Kidney capillary endothelial cell (primary cell): ENCODE measurements at regions not wholly inside any gene's neighbourhood (a gene's known extent, or its start where the extent isn't known, plus 50 kb on each side); places are given as distances from the start of the nearest gene placed in this dataset.
A peak's percentile ranks its signal among the peaks of the same experiment; 100 is the strongest.

Experiments
- DNase-seq: peaks from one replicate; pipeline ENCODE4 v3.0.0-alpha.2; 2018; ENCODE audit warnings: low spot score

DNA sequence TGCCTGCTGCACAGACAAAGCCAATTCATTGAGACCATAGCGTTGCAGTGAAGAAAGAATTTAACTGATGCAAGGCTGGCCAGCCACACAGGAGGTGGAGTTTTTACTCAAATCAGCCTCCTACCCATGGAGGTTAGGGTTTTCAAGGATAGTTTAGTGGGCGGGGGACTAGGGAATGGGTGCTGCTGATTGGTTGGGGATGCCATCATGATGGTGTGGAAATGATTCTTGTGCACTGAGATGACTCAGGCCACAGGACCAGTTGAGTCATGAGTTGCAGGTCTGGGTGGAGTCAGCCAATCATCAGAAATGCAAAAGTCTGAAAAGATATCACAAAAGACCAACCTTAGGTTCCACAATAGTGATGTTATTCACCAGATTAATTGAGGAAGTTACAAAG lies 359.6 kb downstream of the FOXO1 start:
- no peak for DNase-seq

DNA sequence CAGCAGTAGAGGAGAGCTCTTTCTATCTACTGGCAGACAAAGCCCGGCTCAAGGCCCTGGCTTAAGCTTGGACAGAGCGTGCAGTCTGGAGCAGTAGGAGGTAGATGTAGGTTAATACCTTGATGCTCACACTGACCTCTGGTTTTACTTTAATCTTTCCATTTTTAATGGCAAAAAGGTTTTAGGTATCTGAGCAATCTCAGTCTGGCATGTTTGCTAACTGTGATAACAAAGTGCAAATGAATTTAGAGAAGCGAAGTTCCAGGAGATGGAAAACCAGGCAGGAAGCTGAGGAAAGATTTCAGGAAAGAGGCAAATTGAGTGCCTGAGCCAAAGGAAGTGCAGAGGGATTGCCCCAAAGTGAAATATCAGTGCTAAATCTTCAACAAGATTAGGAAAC lies 356.6 kb downstream of the FOXO1 start:
- no peak for DNase-seq

DNA sequence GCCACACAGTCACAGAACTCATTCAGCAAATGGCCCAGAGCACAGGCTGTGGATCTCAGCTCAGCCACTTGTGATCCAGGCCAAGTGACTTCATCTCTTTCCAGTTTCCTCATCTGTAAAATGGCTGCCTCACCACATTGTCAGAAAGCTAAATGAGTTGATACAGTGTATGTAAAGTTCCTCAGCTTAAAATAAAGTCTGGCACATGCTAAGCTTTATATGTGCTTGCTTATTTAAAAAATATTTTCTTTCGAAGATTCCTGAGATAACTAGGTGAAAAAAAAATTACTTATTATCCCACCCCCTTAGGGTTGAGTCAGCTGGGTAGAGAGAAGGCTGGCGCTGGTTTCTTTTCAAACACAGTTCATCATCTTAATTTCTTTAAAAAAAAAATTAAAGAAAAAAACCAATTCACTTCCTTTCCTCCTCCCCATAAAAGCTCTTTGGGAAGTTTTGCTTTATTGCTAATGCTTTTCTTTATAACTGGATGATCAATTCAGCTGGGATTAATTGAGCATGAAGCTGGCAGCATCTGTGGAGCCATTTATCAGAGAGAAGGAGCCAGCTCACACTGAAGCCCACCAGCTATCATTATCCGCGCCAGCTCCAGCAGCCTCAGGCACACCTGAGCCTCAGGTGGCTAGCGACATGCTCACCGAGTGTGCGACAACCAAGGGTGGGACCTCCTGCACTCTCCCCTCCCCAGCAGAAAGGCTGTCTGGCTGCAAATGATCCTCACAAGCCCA lies 354.9 kb downstream of the FOXO1 start:
- DNase-seq: no peak

DNA sequence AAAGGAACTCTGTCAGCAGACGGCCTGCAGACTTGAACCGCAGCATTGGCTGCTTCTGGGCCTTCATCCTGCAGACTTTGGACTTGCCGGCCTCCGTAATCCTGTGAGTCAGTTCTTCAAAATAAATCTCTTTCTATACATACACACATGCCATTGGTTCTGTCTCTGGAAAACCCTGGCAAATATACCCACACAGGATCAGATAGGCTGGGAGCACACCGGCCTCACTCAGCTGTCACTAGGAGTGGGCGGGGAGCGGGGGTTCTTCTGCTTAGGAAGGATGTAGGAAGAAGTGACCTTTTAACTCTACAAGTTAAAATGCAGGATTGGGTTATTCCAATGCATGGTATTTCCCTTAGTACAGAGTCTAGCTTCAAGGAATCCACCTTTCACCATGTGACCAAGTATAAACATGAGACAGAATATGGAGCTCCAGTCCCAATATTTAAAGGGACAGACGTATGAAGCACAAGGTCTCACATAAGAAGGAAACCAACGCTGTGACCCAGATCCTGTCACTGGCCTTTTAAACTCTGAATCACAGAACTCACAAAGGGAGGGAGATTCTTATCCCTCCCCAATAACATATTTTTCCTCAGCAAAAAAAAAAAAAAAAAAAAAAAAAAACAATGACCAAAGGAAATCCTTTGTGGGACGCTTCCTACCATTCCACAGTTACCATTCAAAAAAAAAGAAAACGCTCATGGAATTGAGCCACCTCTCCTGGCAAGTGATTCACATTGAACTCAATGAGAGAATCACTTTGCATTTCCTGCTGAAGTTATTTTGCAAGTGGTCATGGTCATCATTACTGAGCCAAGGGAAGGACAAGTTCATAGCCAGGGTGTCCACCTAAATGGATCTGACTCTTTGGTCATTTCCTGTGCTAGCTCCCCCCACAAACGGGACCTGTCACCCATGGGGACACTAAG lies 352.9 kb downstream of the FOXO1 start:
- peak; percentile 97 for DNase-seq

DNA sequence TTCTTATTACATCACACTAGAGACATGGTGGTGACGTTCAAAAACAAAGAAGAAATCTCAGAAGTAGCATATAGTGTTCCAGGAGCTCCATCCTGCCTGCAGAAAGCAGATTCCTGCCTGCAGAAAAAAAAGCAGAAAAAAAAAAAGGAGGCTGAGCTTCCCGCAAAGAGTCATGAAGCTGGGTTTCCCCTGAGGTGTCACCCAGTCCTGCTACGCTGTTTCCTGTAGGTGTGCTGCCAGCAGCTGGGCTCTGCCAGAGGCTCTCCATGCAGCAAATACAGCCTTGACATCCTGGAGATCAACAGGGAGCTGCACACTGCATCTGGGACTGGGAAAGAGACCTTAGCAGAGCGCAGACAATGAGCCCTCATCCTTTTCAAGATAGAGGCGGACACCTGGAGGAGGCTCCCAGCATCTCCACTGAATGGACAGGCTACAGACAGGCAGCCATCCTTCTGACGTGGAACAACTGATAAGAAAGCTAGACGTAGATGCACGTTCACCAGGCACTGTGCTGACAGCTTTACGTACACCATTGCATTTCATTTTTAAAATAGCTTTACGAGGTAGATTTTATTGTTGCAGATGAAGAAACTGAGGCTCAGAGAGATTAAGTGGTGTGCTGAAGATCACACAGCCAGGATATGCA lies 350.9 kb downstream of the FOXO1 start:
- DNase-seq: peak; percentile 42

DNA sequence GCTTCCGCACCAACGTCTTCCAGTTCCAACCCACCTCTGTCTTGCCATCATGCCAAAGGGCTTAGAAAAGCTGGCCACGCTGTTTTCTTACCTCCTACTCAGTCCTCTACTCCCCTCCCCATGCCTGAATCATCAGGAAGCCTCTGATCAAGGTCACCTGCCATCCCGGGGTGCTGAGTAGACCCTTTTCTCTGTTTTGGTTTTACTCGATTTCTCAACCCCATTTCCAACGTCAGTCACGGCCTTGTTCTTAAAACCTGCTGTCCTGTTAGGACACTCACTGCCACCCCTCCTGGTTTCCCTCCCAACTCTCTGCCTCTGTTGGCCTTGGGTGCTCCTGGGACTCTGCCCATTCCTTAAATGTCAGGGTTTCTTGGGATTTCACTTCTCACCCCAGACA lies 350.1 kb downstream of the FOXO1 start:
- DNase-seq: no peak

DNA sequence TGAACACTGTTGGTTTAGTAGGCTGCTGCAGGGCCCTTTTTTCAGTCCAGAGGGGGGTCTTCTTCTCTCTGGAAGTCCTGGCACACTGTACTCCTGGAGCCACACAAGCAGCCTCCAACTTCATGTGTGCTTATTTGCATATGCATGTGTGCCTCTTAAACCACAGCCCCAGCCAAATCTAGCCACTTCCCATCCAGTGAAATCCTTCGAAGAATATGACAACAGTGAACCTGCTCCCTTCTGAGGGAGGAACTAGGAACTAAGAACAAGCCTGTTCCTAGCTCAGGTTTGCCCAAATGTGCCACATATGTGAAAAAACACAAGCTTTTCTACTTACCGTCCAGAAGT lies 348.5 kb downstream of the FOXO1 start:
- DNase-seq: no peak

DNA sequence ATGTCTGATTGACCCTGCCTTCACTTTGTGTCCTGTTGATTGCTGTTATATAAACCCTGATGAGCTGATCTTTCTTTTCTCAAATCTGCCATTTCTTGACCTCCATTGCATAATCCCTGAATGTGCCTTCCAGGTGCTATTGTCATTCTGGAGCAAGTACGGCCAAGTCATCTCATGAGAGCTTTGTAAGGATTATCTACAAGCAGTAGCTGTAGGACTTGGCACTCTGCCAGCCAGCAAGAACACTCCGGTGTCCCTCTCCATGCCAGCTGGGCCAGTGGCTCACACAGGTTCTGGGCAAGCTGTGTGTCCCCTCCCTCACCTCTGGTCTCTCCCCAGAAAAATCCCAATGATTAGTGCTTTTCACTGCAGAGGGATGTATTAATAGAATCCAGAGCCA lies 348.1 kb downstream of the FOXO1 start:
- no peak for DNase-seq

DNA sequence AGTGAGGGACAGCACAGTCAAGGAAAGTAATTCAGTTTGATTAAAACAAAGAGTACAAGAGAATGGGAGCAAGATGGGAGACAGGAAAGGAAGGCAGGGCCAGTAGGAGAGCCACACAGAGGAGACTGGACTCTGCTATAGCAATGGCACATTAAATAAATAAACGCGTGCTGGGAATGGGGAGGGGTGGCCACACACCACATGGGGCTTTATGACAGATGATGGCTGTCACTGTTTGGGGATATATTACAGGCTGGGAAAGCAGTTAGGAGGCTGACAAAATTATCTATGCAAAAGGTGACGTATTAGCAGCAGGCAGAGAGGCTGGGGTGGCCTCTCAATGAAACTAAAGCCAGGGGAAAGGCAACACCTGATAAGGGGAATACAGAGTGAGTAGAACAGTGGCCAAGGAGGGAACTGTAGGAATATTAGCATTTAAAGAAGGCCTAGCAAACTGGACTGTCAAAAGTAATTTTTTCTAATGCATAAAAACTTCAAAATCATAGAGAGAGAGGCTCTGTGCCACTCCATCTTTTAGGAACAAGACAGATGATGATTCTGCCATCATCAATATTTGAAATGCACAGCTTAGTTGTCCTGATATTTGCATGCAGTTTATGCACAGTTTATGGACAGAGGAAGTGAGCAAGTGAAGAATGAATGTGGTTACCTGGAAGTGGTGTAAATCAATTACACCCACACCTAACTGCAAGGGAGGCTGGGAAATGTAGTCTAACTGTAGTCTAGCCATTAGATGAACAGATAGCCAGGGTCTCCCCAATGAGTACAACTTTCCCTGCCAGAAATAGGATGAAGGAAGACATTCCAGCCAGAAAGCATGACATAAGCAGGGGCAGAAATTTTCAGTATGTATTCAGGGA lies 346.5 kb downstream of the FOXO1 start:
- DNase-seq: no peak

DNA sequence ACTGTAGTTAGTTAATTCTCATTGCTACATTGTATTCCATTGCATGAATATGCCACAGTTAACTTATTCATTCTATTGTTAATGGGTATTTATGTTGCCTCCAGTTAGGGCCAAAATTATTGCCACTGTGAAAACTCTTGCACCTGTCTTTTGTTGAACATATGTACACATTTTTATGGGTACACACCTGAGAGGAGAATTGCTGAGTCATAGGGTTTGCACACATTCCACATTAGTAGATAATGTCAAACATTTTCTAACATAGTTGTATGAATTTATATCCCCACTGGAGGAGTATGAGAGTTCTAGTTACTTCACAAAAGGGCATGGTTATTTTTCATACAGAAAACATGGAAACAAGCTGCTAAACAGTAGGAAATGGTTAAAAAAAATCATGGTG lies 338.4 kb downstream of the FOXO1 start:
- DNase-seq: no peak

DNA sequence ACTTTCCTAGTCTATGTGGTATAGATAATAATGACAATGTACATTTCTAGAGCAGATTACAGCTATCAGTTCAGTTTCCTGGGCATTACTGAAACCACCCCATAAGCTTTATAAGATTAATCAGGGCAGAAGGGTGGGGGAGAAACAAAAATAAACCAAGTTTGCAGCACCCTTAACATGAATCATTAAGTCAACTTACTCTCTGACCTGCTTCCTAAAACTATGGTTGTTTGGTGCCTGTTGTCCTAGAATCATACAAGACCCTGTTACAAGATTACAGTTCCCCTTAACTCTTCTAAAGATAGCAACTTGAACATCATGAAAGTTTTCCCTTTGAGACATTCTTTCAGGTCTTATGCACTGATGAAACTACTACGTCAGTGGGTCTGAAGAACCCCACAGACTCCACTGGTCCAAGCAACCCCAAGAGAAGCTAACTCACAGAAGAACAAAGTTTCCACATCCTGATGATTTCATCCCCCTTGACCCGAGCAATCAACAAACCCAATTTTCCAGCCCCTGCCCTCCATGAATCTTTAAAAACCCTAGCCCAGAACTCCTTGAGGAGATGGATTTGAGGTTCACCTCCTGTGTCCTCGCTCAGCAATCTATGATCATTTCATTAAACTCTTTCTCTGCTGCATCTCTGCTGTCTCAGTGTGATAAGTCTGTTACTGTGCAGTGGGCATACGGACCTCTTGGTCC lies 336.5 kb downstream of the FOXO1 start:
- no peak for DNase-seq

DNA sequence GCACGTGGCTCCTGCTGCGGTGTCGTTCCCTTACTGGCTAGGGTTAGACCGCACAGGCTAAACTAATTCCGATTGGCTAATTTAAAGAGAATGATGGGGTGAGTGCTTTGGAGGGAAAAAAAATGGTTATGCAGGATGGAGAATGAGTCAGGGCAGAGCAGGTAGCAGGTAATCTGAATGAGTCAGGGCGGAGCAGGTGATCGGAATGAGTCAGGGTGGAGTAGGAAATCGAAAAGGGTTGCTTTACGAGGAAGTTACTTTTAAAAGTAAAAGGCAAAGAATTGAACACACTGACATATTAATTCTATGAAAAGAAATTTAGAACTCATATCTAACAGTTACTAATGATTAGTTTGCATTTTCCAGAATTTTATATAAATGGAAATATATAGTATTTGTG lies 335.5 kb downstream of the FOXO1 start:
- no peak for DNase-seq

DNA sequence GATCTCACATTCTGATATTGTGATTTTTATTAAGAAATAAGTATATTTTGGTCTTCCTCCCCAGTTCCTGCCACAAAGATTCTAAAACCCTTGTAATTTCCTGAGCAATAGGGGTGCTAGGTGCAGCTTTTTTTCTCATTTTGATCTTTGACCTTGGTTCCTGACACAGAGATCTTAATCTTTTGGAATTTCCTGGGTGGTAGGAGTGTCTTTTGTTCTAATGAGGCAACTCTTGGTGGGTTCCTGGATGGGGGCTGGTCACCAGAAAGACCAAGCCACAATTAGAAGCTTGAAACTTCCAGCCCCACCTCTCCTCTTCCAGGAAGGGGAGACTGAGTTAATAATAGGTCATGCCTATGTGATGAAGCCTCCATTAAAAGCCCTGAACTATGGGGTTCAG lies 334.6 kb downstream of the FOXO1 start:
- DNase-seq: no peak

DNA sequence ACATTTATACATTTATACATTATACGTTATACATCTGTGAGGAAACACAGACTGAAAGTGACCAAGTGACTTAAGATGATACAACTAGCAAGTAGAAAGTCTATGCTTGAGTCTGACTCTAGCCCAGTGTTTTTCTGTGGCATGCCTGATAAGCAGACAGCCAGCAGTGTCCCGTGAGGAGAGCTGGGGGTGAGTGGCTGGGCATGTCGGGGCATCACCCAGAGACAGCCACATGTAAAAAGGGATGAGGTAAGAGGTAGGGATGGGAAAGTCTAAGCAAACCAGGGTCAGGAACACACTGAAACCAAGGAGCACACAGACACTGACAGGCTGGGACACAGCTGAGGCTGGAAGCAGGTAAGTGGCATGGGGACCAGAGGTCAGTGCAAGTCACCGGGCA lies 333.2 kb downstream of the FOXO1 start:
- no peak for DNase-seq

DNA sequence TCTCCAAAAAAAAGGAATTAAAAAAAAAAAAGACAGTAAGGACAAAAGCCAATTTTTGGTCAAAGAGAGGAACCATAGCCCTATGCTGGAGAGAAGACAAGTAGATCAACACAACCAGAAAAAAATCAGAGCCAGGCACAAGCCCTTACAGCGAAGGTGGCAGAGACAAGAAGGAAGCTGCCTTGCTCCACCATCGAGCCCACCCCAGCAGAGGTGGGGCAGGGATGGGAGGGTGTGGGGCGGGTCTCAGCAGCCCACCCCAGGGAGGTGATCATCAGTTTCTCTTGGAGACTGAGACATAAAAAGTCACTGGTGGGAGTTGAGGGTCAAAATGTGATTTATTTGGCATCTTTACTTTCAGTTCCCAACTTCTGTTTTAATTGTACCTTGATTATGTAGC lies 332.4 kb downstream of the FOXO1 start:
- DNase-seq: no peak

DNA sequence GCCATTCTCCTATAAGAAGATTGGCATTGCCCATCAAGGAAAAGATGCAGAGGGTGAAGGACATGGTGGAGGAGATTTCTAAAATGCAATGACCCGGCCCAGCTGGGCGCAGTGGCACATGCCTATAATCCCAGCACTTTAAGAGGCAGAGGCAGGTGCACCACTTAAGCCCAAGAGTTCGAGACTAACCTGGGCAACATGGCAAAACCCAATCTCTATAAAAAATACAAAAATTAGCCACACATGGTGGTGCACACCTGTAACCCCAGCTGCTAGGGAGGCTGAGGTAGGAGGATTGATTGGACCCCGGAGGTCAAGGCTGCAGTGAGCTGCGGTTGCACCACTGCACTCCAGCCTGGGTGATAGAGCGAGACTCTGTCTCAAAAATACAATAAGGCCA lies 331.8 kb downstream of the FOXO1 start:
- DNase-seq: no peak

DNA sequence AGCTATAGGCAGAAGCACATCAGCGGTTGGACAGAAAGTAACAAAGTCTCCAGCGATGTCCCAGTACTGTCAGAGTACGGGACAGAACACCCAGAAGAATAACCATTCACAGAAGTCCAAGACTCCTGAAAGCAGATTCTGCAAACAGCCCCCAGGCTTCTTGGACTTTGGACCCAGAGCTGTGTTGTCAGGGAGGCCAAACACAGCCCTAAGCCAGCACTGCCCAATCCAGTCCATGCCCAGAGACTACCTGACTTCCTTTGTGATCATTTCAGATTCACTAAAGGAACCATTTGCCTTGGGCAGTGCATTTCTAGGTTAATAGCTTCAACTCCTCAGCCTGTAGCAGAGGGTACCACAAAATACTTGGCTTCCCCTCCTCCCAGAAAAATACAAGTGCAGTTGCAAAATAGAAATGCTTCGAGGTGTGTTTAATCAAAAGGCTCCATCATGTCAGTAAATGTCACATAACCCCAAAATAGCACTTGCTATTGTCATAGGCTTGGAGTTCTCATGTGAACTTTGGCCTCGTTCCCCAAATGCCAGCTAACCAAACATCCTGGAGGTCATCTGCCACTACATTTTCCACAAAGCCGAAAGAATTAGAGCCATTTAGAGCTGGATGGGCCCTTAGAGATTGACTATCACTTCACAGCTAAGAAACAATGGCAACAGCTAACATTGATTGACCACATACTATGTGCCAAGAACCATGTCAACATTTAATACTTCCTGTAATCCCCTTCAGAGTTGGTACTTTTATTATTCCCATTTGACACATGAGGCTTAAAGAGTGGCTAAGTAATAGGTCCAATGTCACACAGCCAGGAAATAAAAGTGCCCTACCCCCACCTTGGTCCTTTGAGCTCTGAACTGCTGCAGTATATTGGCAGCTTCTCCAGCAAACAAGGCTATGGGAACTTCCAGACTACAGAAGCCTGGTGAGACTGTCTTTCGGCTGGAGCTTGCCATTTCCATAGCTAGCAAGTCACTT lies 329.9 kb downstream of the FOXO1 start:
- no peak for DNase-seq

DNA sequence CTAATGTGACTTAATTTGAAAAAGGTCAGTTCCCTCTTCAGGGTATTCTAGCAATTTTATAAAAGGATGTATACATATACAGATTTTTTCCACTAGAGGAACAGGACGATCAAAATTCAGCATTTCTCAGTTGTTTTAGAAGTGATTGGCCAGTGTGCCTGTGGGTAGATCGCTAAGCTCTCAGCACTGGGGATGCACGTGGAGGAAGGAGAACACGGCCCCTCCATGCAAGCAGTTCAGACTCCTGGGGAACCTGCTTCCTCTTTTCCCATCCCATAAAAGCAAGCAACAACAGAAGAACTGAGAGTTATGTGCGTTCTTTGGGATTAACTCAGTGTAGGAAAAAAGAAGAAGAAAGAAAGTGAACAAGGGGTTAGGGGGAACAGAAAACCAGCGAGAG lies 328.8 kb downstream of the FOXO1 start:
- DNase-seq: no peak

DNA sequence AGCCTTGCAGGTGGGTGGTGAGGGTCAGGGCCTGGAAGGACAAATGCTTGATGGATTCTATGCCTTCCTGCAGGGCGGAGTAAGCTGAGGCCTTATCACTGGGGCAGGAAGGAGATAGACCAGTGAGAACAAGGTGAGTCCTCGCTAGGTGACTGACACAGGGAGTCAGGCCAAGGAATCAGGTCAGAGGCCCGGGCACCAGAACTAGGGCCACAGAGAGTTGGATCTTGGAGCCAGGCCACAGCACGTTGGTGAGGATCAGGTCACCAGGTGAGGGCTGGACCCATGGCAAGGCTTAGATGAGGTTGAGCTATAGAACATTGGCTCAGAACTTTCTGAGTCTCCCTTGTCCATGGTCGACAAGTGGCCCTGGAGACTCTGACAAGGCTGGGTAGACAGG lies 328.2 kb downstream of the FOXO1 start:
- no peak for DNase-seq
